H1 (cell line): ENCODE measurements at regions not wholly inside any gene's neighbourhood (a gene's known extent, or its start where the extent isn't known, plus 50 kb on each side); places are given as distances from the start of the nearest gene placed in this dataset.

Experiments used
- CTCF ChIA-PET: fragments of 300-600 bp; sonication (Branson Sonifier 250); formaldehyde crosslinking; loops from one replicate; lab custom pipeline; 2021; ENCODE audit not compliant: partially characterized antibody; lab: Charles Lee
- POLR2A ChIA-PET: fragments of 300-600 bp; sonication (Branson Sonifier 250); formaldehyde crosslinking; loops from one replicate; lab custom pipeline; 2021; ENCODE audit warnings: inconsistent platforms; ENCODE audit not compliant: partially characterized antibody; lab: Charles Lee
- DNase-seq, 2 experiments: peaks; one replicate each; pipeline versions ENCODE4 v3.0.0 to v3.0.0-alpha.2; 2010 to 2022; ENCODE audit warnings: low spot score in 2 of 2, low read depth in 1 of 2, mixed read lengths in 1 of 2
- FAIRE-seq: peaks from 2 replicates; lab custom pipeline; 2011; peaks lifted over from hg19 to GRCh38; lab: Jason Lieb, UNC
- H2AFZ ChIP-seq: 2 replicates; pipeline ENCODE4 v1.8.1; 2012; ENCODE audit warnings: low read length, inconsistent platforms
- H2AK5ac ChIP-seq: 2 replicates; pipeline ENCODE4 v1.6.1; 2013; ENCODE audit warnings: low read depth, low read length
- H2BK120ac ChIP-seq: replicated peaks from 2 replicates; pipeline ENCODE3; 2013; ENCODE audit warnings: low read depth, low read length, inconsistent platforms
- H2BK12ac ChIP-seq: 2 replicates; pipeline ENCODE4 v1.6.1; 2013; ENCODE audit warnings: low read depth, low read length
- H2BK15ac ChIP-seq: 2 replicates; pipeline ENCODE4 v1.6.1; 2013; ENCODE audit warnings: low read length
- H2BK20ac ChIP-seq: 2 replicates; pipeline ENCODE4 v1.6.1; 2013; ENCODE audit warnings: low read length
- H2BK5ac ChIP-seq: 2 replicates; pipeline ENCODE4 v1.6.1; 2013; ENCODE audit warnings: low read depth, low read length
- H3K14ac ChIP-seq: 2 replicates; pipeline ENCODE4 v1.6.1; 2013; ENCODE audit warnings: inconsistent platforms; ENCODE audit not compliant: insufficient read length
- H3K18ac ChIP-seq: 2 replicates; pipeline ENCODE4 v1.6.1; 2013; ENCODE audit warnings: low read length; ENCODE audit errors: extremely low read depth
- H3K23ac ChIP-seq: 2 replicates; pipeline ENCODE4 v1.6.1; 2013; ENCODE audit warnings: inconsistent platforms; ENCODE audit not compliant: insufficient read length
- H3K23me2 ChIP-seq: 2 replicates; pipeline ENCODE4 v1.6.1; 2013; ENCODE audit warnings: low read depth, low read length
- H3K27ac ChIP-seq: 2 replicates; pipeline ENCODE4 v1.6.1; 2011; ENCODE audit warnings: low read depth, low read length, inconsistent platforms
- H3K27me3 ChIP-seq, 4 experiments: replicated peaks in 1 of 4; 1 replicate in 1 of 4; 2 replicates in 3 of 4; pipeline versions ENCODE4 v1.6.1 to v1.8.1; 2011 to 2013; ENCODE audit warnings: low read length in 3 of 4, mild to moderate bottlenecking in 3 of 4, inconsistent platforms in 2 of 4, mixed read lengths in 2 of 4, moderate library complexity in 1 of 4; ENCODE audit not compliant: control insufficient read depth in 3 of 4, insufficient read depth in 3 of 4; ENCODE audit errors: extremely low read depth in 1 of 4
- H3K36me3 ChIP-seq, 4 experiments: 2 replicates each; pipeline versions ENCODE4 v1.6.1 to v1.8.1; 2011 to 2013; ENCODE audit warnings: mild to moderate bottlenecking in 4 of 4, low read length in 3 of 4, moderate library complexity in 2 of 4, control low read depth in 1 of 4, inconsistent platforms in 1 of 4; ENCODE audit not compliant: insufficient read depth in 4 of 4, control insufficient read depth in 2 of 4
- H3K4ac ChIP-seq: replicated peaks from 2 replicates; pipeline ENCODE3; 2013; ENCODE audit warnings: low read length, low read depth, mixed read lengths, inconsistent platforms; ENCODE audit not compliant: insufficient read length
- H3K4me1 ChIP-seq, 4 experiments: replicated peaks in 1 of 4; 1 replicate in 1 of 4; 2 replicates in 3 of 4; pipeline versions ENCODE4 v1.6.1 to v1.8.1; 2011 to 2013; ENCODE audit warnings: low read length in 3 of 4, inconsistent platforms in 2 of 4, mixed read lengths in 1 of 4; ENCODE audit not compliant: insufficient read depth in 4 of 4, control insufficient read depth in 3 of 4
- H3K4me2 ChIP-seq, 2 experiments: 2 replicates each; pipeline versions ENCODE4 v1.6.1 to v1.8.1; 2011 to 2013; ENCODE audit warnings: low read depth in 2 of 2, low read length in 2 of 2, control low read depth in 1 of 2, inconsistent platforms in 1 of 2, mild to moderate bottlenecking in 1 of 2; ENCODE audit not compliant: insufficient read depth in 1 of 2
- H3K4me3 ChIP-seq, 4 experiments: fragments of 200-600, 300-600 bp in 1 of 4; sonication (generic), shearing (Covaris generic), sonication (Bioruptor Twin) in 1 of 4; 2 replicates each; pipeline versions ENCODE4 v1.5.1 to v1.8.1; 2011 to 2016; ENCODE audit warnings: low read length in 4 of 4, low read depth in 3 of 4, control low read depth in 2 of 4, inconsistent platforms in 2 of 4, mild to moderate bottlenecking in 2 of 4, mixed read lengths in 1 of 4, moderate library complexity in 1 of 4; ENCODE audit not compliant: insufficient read depth in 2 of 4; ENCODE audit errors: extremely low read depth in 1 of 4
- H3K56ac ChIP-seq: replicated peaks from 2 replicates; pipeline ENCODE3; 2013; ENCODE audit warnings: low read depth, mild to moderate bottlenecking, mixed read lengths, low read length, inconsistent platforms; ENCODE audit not compliant: insufficient read length
- H3K79me1 ChIP-seq: 2 replicates; pipeline ENCODE4 v1.6.1; 2013; ENCODE audit warnings: low read depth, low read length, control low read depth
- H3K79me2 ChIP-seq, 2 experiments: 2 replicates each; pipeline versions ENCODE4 v1.6.1 to v1.8.1; 2012 to 2013; ENCODE audit warnings: low read length in 2 of 2, mild to moderate bottlenecking in 2 of 2, inconsistent platforms in 1 of 2; ENCODE audit not compliant: insufficient read depth in 2 of 2, control insufficient read depth in 1 of 2
- H3K9ac ChIP-seq, 4 experiments: replicated peaks in 1 of 4; 1 replicate in 1 of 4; 2 replicates in 3 of 4; pipeline versions ENCODE4 v1.6.1 to v1.8.1; 2011 to 2013; ENCODE audit warnings: low read depth in 3 of 4, low read length in 3 of 4, control low read depth in 2 of 4, mild to moderate bottlenecking in 2 of 4, moderate library complexity in 2 of 4, inconsistent platforms in 1 of 4; ENCODE audit errors: extremely low read depth in 1 of 4
- H3K9me3 ChIP-seq, 2 experiments: 2 replicates each; pipeline versions ENCODE4 v1.6.1 to v1.8.1; 2012 to 2013; ENCODE audit warnings: mild to moderate bottlenecking in 2 of 2, moderate library complexity in 2 of 2, control low read depth in 1 of 2, inconsistent platforms in 1 of 2, low read depth in 1 of 2, low read length in 1 of 2, mixed read lengths in 1 of 2; ENCODE audit not compliant: insufficient read depth in 2 of 2
- H4K20me1 ChIP-seq, 2 experiments: replicated peaks in 1 of 2; 2 replicates each; pipeline versions ENCODE3 to v1.8.1; 2011 to 2013; ENCODE audit warnings: inconsistent platforms in 2 of 2, low read length in 2 of 2, mild to moderate bottlenecking in 1 of 2; ENCODE audit not compliant: insufficient read depth in 2 of 2, control insufficient read depth in 1 of 2
- H4K5ac ChIP-seq: 2 replicates; pipeline ENCODE4 v1.6.1; 2013; ENCODE audit warnings: low read length, low read depth, mixed read lengths, inconsistent platforms; ENCODE audit not compliant: insufficient read length
- H4K8ac ChIP-seq: 2 replicates; pipeline ENCODE4 v1.8.0; 2013; ENCODE audit warnings: mild to moderate bottlenecking, moderate library complexity, low read length, inconsistent platforms; ENCODE audit not compliant: insufficient read depth; ENCODE audit errors: extremely low read depth
- H4K91ac ChIP-seq: replicated peaks from 2 replicates; pipeline ENCODE3; 2013; ENCODE audit warnings: low read length, mixed read lengths, inconsistent platforms; ENCODE audit not compliant: insufficient read length
- POLR2A ChIP-seq, 2 experiments: IDR thresholded peaks; 1 replicate in 1 of 2; 2 replicates in 1 of 2; pipeline ENCODE4 v1.6.1; 2011; ENCODE audit warnings: low read depth in 2 of 2, low read length in 2 of 2, mild to moderate bottlenecking in 2 of 2; ENCODE audit errors: control extremely low read depth in 1 of 2
- POLR2AphosphoS5 ChIP-seq: IDR thresholded peaks from 2 replicates; pipeline ENCODE4 v1.6.1; 2011; ENCODE audit warnings: low read depth, low read length
- RAD21 ChIP-seq, 2 experiments: IDR thresholded peaks in 1 of 2; conservative IDR thresholded peaks in 1 of 2; 2 replicates each; pipeline ENCODE4 v1.6.1; 2011; ENCODE audit warnings: low read depth in 2 of 2, low read length in 2 of 2, improper control_type of control experiment in 1 of 2, inconsistent platforms in 1 of 2, mild to moderate bottlenecking in 1 of 2, moderate library complexity in 1 of 2
- SP1 ChIP-seq: IDR thresholded peaks from 2 replicates; pipeline ENCODE4 v1.6.1; 2011; ENCODE audit warnings: low read depth, low read length
- SRF ChIP-seq: IDR thresholded peaks from 2 replicates; pipeline ENCODE4 v1.6.1; 2011; ENCODE audit warnings: mild to moderate bottlenecking, low read depth, low read length, moderate library complexity
- WGBS, 2 experiments: shearing (Covaris generic) in 1 of 2; methylation state at CpG; one replicate each; pipeline versions ENCODE4 v1.1.6 to v1.1.7; 2013 to 2015; ENCODE audit warnings: low lambda C conversion rate in 2 of 2, mixed read lengths in 2 of 2, inconsistent platforms in 1 of 2, low coverage in 1 of 2, missing lambda C conversion rate in 1 of 2; ENCODE audit not compliant: insufficient replicate concordance in 2 of 2, insufficient coverage in 1 of 2, insufficient read length in 1 of 2; ENCODE audit errors: extremely low coverage in 1 of 2, missing lambda C conversion rate in 1 of 2; 5-methylcytosine and 5-hydroxymethylcytosine counted together

GRCh38 chr6:138012682-138013081 lies 94.5 kb downstream of the PERP start:
- H3K79me1 ChIP-seq, result no peaks in the 10 kb centered on the region
- H3K56ac ChIP-seq, result no peak overlapping the region
- no peak overlapping the region for H3K9ac ChIP-seq
- FAIRE-seq (no peak), DNase-seq (no peak)
- no peak overlapping the region for H3K14ac ChIP-seq
- H3K4ac ChIP-seq, result no peak overlapping the region
- H2BK12ac ChIP-seq, result no peak overlapping the region
- H3K4me1 ChIP-seq, result no peaks in the 10 kb centered on the region; a peak in 1 of 7 replicates
- POLR2A ChIA-PET, result no interaction called here
- no peak overlapping the region for H3K4me3 ChIP-seq
- no peak overlapping the region for H2BK120ac ChIP-seq
- no peak overlapping the region for H4K91ac ChIP-seq
- H3K27me3 ChIP-seq, result no peaks in the 10 kb centered on the region
- no peaks in the 10 kb centered on the region for H3K79me2 ChIP-seq
- no peaks in the 10 kb centered on the region for H4K20me1 ChIP-seq
- no peak overlapping the region for H2AFZ ChIP-seq
- no peaks in the 10 kb centered on the region for H3K23me2 ChIP-seq
- no peak overlapping the region for H3K18ac ChIP-seq
- no peaks in the 10 kb centered on the region for H3K36me3 ChIP-seq
- WGBS, 2 experiments, result 86% methylated on average over 1 of the region's 1 CpG; no CpG with 5 or more reads in 1 of the 2 experiments
- TF ChIP-seq SP1 (no peak), POLR2AphosphoS5 (no peak), POLR2A (IDR thresholded peaks at IDR 0.05; ENCODE audit: control extremely low read depth in 1 of 2, low read depth in 2 of 2, low read length in 2 of 2) (no peak), RAD21 (IDR thresholded peaks at IDR 0.05 in 1 of 2, conservative IDR thresholded peaks at IDR 0.05 in 1 of 2; ENCODE audit: low read depth in 2 of 2, low read length in 2 of 2) (no peak), SRF (no peak)
- CTCF ChIA-PET, result interaction anchor here (0.6 to 1.8 kb wide), 7 partner anchors 8 to 315 kb away, joined by 3 to 12 read pairs (median 4); no protein-coding TSS in a partner anchor
- H3K27ac ChIP-seq, result no peak overlapping the region
- H4K8ac ChIP-seq, result no peak overlapping the region
- H4K5ac ChIP-seq, result no peak overlapping the region
- H3K23ac ChIP-seq, result no peak overlapping the region
- H3K9me3 ChIP-seq, result no peaks in the 10 kb centered on the region
- no peak overlapping the region for H2BK20ac ChIP-seq
- no peak overlapping the region for H2BK15ac ChIP-seq
- H3K4me2 ChIP-seq, result no peak overlapping the region
- no peak overlapping the region for H2AK5ac ChIP-seq
- H2BK5ac ChIP-seq, result no peak overlapping the region
